GM19395 (cell line): ENCODE measurements at regions not wholly inside any gene's neighbourhood (a gene's known extent, or its start where the extent isn't known, plus 50 kb on each side); places are given as distances from the start of the nearest gene placed in this dataset.
A peak's percentile ranks its signal among the peaks of the same experiment; 100 is the strongest.
"Not testable (repeated sequence)": the region's sequence is repeated elsewhere in the genome, so short reads cannot be mapped to it uniquely, and the experiment has no call there.

Source experiments
- ATAC-seq: cut with Tn5 transposase; IDR thresholded peaks from one replicate; pipeline ENCODE4 v1.9.1; 2021; ENCODE audit warnings: mild to moderate bottlenecking, moderate library complexity; ENCODE audit not compliant: unreplicated experiment

DNA sequence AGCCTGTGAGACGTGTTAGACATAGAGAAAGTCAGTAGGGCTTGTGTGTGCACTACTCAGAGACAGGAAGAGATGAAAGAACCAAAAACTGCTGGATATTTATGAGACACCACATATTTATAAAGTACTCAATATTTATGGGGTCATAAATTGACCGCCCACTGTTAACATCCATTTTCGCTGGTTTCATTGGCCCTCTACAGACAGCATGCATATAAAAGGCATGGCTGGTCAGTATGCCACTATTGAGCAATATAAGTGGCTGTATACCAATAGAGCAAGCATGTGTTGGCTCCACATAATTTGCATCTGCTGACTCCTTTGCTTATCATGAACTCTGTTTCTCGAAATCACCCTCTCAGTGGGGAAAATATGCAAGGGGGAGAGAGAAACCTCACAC, 110.3 kb upstream of the BTN3A2 start:
- no peak for ATAC-seq

DNA sequence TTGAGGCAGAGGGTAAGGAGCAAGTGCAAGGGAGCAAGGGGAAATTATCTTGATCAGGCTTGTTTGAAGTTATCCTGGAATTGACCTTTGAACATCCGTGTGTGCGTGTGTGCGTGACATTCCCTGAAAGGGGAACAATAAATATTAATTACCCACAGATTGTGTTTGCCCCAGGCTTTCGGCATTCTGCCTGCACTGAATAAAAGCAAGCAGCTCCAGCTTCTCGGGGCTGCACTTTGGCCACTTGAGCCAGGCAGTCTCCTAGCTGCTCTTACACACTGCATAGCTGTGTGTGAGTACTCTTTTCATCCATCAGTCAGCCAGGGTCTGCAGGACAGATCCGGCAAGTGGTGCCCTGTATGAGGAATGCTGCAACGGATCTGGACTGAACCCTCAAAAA, 107.7 kb upstream of the BTN3A2 start:
- ATAC-seq, result no peak

DNA sequence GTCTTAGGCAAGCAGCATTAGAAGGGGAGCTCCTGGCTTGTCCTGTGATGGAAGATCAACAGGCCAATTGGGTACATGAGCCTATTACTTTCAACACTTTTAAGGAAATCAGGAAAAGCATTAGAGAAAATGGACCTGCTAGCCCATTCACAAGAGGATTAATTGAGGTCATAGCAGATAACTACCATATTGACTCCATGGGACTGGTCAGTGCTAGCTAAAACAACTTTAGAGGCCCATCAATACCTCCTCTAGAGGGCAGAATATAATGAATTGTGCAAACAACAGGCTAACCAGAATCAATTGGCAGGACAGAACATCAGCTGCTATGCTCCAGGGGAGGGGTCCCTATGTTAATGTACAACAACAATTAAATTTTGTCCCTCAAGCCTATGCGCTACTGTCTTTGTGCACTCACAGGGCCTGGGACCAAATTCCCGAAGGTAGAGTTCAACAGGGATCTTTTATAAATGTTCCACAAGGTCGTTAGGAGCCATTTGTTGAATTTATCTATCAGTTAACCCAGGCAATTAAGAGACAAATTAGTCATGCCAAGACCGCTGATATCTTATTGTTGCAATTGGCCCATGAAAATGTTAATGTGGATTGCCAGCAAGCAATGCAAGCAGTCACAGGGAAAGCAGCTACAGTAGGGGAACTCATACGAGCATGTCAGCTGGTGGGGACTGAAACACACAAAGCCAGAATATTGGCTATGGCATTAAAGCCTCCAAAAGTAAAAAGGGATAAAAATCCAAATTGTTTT, 106.6 kb upstream of the BTN3A2 start:
- ATAC-seq, result no peak

DNA sequence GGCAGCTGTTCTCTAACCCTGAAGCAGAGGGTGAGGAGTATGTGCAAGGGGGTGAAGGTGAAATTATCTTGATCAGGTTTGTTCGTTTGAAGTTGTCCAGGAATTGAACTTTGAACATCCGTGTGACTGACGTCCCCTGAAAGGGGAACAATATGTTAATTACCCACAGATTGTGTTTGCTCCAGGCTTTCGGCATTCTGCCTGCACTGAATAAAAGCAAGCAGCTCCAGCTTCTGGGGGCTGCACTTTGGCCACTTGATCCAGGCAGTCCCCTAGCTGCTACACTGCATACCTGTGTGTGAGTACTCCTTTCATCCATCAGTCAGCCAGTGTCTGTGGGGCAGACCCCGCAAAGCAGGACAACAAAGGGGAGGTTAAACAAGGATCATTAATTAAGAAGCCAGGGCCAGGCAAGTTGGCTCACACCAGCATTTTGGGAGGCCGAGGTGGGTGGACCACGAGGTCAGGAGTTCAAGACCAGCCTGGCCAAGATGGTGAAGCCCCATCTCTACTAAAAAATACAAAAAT, 104.8 kb upstream of the BTN3A2 start:
- no peak for ATAC-seq

DNA sequence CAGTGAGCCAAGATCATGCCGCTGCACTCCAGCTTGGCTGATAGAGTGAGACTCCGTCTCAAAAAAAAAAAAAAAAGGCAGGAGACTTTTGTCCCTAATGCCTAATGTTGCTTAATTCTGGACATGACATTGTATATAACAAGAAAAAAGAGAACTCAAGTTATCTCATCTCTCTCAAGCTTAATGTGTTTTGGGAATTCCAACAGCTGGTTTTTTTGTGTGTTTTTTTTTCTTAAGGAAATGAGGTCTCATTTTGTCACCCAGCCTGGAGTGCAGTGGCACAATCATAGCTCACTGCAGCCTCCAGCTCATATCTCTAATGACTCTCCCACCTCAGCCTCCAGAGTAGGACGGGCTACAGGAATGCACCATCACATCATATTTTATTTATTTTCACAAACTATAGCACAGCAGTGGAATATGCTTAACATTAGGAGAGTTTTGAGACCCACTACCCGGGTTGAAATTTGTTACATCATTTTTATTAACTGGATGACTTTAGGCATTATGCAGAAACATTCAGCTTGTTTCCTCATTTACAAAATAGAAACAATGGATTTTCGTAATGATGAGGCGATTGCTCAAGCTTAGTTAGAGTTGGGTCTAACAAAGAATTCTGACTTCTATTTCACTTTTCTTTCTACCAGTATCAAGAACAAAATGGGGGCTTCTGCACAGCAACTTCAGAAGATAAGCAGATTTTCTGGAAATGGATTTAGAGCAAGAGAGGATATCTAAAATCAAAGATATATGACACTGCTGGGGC, 104.1 kb upstream of the BTN3A2 start:
- ATAC-seq, result no peak

DNA sequence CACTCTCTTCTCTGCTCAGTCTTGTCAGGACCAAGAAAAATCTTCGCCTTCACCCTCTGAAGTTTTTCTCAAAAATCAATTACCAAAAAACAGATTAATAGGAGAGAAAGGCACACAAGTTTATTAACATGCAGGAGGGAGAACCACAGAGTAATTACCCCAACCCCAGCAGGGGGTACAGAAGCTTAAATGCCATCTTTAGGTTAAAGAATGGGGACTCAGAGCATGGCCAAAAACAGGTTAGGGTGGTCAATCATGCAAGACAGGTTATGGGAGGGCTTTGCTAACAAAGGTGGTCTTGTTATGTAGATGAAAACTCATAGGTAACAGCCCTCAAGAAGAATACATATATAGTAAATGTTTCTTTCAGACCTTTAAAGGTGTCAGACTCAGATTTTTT, 100.5 kb upstream of the BTN3A2 start:
- ATAC-seq, result no peak

DNA sequence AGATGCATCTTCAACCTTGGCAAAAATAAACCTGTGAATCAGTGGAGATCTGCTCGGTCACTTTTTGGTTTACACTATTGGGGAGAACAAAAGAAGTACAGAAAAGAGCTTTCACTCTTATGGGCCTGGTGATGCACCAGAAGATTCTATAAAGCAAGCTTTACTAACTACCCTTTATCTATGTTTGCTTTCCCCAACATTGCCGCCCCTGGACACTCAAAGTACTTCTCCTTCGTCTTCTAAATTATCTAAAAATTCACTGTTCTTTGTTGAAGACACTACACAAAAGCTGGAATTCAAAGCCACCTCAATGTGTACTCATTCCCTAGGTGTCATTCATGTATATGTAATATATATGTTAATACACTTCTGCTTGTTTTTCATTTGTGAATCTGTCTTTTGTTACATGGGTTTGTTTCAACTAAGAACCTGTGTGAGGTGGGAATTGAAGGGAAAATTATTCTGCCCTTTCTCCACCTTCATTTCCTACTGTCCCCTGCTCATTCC, 97.9 kb upstream of the BTN3A2 start:
- no peak for ATAC-seq

DNA sequence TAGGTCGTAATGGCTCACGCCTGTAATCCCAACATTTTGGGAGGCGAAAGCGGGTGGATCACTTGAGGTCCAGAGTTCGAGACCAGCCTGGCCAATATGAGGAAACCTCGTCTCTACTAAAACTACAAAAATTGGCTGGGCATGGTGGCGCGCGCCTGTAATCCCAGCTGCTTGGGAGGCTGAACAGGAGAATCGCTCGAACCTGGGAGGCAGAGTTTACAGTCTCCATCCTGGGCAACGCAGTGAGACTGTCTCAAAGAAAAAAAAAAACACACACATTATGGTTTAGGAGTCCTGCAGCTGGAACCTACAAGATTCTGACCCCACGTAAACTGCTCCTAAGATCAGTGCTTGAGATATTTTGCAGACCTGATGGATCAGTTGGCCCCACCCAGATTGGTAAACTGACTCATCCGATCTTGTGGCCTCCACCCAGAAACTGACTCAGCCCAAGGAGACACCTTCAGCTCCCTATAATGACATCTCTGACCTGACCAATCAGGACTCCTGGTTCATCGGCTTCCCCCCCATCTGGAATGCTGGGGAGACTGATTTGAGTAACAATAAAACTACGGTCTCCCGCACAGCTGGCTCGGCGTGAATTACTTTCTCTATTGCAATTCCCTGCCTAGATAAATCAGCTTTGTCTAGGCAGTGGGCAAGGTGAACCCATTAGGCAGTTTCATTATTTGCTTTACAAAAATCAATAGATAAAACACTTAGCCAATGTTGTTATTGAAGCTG, 96.2 kb upstream of the BTN3A2 start:
- ATAC-seq, result no peak

DNA sequence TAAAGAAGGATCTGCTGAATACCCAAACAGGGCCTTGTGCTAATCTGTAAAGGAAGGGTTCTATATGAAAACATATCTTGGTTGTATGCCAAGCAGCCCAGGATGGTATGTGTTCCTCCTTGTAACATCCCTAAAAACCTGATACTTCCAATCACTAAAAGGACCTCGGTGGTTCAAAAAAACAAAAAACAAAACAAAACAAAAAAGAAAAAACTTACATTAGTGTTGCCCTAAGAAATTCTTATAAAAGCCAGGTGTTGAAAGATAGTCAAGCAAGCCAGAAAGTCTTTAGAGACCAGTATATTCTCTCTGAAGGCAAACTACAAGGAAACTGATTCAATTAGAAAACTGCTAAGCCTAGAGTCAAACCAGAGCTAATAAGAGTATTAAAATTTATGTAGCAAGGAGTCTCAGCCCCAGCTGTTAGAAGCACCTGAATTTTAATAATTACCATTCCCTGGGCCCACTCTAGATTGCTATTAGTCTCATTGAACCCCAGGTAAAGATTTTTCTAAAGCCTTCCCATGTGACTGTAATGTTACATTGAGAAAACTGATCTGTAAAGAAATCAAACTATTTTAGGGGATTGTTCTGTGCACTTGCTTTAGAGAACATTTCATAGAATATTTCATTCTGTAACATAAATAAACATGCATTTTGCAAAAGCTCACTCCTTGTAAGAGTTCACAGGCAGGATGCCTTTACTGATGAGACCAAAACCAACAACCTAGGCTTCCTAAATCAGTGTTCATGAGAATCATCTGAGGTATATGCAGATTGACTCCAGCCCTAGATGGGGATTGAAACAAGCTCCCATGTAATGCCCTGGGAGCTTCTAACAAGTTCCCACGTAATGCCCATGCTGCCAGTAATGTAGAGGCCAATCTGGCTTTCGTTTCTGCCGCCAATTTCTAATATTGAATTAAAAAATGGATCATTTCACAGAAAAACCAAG, 95.2 kb upstream of the BTN3A2 start:
- ATAC-seq, result no peak

DNA sequence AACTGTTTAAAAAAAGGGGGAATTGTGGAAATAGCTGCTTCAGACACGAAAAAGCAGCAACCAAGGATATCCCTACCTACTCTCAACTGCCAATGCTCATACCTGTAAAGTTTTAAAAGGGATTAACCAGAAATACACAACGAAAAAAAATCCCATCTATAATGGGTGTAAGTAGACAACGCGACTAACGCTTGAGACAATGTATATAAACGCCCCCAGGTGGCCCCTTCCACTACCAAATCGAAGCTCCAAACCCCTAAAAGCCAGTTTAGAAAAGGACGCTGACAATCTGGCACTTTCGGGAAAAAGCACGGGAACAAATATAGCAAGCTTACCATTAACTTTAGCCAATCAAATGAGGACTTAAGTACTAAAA, 94.5 kb upstream of the BTN3A2 start:
- no peak for ATAC-seq

DNA sequence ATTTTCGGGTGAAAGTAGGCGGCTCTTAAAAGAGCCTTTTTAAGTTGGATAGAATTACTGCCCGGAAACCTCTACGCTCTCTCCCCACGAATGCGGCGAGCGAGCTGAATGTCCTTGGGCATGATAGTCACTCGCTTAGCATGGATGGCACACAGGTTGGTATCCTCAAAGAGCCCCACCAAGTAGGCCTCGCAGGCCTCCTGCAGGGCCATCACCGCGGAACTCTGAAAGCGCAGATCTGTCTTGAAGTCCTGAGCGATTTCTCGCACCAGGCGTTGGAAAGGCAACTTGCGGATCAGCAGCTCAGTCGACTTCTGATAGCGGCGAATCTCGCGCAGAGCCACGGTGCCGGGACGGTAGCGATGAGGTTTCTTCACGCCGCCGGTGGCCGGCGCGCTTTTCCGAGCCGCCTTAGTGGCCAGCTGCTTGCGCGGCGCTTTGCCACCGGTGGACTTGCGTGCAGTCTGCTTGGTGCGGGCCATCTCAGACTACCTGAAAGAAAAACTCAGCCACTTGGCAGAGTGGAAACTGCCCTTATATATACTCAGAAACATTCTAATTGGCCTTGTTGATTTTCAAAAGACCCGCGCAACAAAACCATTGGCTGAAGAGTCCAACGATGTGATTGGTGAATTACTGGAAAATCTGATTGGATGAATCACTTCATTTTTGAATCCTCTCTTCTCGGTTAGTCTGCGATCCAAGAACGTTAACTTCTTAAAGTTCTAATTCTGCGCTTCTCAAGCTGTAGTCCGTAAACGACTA, 93.9 kb upstream of the BTN3A2 start:
- ATAC-seq, result peak; percentile 46

DNA sequence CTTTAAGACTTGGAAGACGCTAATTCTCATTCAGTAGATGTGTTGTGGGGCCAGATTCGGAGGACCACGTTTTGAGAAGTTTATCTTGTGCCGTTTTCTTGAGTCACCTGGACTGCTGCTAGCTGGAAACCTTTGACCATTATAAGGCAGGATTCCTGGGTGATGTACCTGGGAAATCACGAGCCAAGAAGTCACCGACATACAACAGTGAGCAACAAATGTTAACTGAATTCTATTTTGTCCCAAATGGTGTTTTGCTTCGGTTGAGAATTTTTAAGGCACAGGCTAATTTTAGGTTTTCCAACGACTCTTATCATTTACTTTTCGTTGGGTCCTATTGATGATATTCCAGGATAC, 93.4 kb upstream of the BTN3A2 start:
- peak; percentile 1 for ATAC-seq

DNA sequence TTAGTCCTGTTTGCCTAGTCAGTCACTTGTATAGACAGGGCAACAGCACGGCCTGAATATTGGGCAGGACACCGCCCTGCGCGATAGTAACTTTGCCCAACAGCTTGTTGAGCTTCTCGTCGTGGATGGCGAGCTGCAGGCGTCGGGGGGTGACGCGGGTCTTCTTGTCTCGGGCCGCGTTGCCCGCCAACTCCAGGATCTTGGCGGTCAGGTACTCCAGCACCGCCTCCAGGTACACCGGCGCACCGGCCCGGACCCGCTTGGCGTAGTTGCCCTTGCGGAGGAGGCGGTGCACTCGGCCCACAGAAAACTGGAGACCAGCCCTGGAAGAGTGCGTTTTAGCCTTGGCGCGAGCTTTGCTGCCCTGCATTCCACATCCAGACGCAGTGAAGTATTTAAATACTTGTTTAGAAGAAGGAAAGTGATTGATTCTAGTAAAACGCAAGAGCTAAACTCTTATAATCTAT, 92.8 kb upstream of the BTN3A2 start:
- ATAC-seq, result peak; percentile 24

DNA sequence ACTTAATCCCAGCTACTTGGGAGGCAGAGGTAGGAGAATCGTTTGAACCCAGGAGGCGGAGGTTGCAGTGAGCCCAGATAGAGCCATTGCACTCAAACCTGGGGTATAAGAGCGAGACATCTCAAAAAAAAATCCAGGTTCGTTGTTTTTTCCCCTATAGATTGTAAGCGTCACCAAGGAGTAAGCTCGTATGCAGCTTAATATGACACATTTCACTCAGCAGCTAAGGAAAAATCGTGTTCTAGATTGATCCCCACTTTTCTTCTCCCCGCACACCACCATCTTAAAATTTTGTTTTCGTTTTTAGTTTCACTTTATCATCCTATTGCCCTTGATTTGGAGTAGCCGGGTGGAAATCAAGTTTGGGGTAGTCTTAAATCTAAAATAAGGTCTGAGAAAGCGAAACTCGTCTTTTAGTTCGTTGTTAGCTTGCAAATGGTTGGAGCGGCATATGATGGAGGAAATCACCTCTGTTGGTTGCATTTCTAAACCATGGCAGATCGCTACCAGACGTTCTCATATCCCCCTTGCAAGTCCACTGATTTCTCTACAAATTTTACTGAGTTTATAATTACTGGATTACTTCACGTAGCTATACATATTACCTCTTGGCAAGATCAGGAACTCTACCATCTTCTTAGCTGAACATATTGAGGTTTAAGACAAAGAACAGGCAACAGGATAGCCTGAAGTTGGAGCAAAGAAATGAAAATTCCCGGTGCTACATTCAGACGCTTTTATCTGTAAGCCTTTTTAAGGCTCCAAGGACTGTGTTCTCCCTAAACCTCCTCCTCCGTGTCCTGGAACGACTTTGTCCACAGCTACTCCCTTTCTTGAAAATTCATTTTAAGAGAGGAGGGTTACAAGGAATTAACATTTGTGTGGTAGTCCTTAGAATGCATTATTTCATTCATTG, 91.1 kb upstream of the BTN3A2 start:
- no peak for ATAC-seq

DNA sequence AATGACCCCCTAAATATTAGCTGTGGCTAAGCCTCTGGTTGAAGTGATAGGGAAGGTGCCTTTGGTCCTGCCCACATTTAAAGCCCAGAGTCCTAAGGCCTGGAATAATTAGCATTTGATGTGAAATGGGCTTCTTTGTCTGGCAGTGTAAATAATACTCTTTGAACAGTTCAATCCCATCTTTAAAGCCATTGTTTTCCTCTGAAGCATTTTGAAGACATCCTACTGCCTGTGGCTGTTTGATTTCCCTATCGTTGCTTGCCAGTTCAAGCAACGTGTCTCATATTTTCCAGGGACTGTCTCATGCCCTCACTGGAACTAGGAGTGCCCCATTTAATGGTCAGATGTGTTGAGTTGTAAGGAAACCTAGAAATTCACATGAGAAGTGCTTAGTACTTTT, 89.3 kb upstream of the BTN3A2 start:
- no peak for ATAC-seq

DNA sequence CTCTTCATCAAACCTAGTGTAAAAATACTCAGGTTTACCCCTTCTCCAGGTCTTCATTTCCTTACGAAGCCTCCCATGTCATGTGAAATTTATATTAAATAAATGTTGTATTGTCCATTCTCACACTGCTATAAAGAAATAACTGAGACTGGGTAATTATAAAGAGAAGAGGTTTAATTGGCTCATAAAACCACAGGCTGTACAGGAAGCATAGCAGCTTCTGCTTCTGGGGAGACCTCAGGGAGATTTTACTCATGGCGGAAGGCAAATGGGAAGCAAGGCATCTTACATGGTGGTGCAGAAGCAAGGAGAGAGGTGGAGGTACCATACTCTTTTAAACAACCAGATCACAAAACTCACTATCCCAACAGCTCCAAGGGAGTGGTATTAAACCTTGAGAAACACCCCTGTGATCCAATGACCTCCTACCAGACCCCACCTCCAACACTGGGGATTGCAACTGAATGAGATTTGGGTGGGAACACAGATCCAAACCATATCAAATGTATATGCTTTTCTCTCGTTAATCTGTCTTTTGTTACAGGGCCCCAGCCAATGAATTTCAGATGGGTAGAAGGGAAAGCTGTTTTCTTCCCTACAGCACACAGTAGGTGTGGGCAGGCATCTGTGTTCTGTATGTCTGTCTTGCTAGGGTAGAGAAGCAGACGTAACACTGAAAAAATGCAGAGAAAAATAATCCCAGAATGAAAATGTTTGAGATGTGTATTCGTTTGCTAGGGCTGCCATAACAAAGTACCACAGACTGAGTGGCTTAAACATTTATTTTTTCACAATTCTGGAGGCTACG, 88.0 kb upstream of the BTN3A2 start:
- ATAC-seq, result no peak

DNA sequence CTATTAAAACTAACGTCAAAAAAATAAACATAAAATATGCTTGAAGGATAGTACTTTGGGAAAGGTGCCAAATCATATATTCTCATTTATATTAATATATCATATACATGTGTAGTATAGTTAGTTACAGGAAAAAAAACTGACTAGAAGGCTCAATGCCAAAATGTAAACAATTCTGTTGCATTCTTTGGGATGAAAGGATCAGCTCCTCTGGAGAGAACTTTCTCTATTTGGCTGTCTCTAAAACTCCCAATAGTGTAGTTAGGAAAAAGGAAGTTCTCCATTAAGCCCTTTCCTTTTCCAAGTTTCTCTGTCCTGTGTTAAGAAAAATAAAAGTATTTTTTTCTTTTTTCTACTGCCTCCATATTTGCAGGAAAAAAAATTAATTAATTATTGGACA, 86.5 kb upstream of the BTN3A2 start:
- ATAC-seq, result no peak

DNA sequence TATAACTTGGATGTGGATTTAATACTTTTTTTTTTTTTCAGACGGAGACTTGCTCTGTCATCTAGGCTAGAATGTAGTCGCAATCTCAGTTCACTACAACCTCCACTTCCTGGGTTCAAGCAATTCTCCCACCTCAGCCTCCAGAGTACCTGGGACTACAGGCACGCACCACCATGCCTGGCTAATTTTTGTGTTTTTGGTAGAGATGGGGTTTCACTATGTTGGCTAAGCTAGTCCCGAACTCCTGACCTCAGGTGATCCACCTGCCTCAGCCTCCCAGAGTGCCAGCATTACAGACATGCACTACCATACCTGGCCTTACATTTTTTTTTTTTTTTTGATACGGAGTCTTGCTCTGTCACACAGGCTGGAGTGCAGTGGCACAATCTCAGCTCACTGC, 85.6 kb upstream of the BTN3A2 start:
- not testable (repeated sequence) for ATAC-seq
